Dedifferentiated amniotic fluid mesenchymal stem cell (primary cell): ENCODE measurements at regions not wholly inside any gene's neighbourhood (a gene's known extent, or its start where the extent isn't known, plus 50 kb on each side); places are given as distances from the start of the nearest gene placed in this dataset.

ENCODE experiments used
- DNase-seq: peaks from one replicate; pipeline ENCODE4 v3.0.0-alpha.2; 2016; ENCODE audit errors: extremely low spot score

DNA sequence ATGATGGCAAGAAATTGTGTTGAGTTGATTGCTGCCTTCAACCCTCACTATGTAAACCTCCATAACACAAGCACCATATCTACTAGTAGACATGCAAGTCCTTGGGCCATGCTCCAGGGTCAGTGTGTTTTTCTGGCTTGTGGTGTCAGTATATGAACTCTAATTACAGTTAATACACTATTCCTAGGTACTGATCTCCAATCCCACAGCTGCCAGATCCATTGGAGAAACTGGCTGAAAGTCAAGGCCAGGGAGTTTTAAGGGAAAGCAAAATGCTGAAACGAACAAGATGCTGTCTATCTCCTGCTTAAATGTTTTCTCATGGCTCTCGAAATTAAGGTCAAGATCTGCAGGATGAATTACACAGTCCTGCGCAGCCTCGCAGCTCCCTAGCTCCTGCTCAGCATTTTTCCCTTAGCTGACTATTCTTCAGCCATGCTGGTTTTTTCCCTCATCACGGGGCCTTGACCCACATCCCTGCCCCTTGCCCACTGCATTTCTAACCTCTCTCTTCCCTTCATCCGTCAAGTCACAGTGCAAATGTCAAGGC, 425.0 kb upstream of the ADAMTS9 start:
- no peak for DNase-seq

DNA sequence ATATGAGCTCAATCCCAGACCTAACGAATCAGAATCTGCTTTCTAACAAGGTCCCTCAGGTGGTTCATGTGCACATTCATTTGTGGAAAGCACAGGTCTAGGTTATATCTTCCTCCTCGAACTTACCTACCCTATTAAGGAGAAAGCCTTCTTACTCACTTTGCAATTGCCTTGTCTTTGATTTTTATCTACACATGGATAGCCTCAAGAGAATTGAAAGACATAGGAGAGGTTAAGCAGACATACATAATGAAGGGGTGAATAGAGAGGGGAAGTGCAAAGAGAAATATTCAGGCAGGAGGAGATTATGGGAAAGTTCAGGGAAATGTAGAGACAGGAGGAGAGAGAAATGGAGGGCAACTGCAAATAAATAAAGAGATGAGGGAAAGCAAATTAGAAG, 422.9 kb upstream of the ADAMTS9 start:
- DNase-seq, result no peak

DNA sequence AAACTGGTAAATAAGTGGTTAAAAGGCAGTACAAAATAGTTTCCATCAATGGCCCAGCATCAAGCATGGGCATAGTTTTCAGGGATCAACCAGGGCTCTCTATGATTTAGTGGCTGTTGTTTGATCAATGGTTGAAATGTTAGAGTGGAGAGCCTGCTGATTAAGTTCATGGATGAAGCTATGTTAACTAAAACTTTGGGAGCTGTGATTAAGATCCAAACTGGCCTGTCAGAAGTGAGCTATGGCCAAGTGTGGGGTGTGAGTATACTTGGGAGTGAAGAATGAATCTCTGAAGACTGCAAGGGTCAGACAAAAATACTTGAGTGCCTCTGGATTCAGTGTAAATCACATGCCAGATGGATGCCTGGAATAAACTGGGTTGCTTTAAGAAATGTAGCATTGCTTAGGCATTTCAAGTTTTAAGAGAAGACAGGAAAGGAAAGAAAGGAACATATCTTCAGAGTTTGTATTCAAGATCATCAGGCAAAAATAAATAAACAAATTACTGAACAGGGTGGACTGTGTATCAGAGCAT, 422.2 kb upstream of the ADAMTS9 start:
- DNase-seq, result no peak

DNA sequence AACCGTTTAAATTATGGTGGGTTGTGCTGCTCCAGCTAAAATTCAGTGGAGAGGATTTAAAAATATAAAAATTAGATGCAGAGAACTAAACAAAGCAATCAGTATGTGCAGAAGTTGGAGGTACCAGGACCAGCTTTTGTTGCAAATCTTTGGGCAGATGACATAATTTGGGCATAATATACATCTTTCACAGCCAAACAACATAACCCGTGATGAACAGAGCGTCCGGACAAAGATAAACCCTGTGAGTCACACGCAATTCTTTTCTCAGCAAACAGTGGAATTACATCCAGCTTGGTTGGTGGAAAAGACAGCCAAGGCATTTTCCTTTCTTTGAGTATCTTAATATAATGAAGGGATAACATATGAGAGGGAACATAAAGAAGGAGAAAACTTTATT, 419.4 kb upstream of the ADAMTS9 start:
- DNase-seq, result peak; percentile 19

DNA sequence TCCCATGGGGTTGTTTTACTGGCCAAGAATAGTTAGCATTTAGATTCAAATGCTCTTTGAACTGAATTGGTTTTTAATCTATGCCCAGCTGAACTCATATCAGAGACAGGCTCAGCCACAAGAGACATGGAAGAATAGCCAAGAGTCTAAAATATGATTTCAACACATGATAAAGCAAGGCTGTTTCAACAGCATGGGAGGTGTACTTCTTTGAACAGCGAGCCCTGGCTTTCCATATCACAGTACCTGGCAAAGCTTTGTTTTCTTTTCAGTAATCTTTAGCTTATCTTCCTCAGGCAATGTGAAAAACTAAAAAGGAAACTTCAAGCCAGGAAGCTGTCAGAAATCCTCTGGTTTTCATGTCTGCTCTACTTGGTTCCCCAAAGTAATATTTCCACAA, 413.6 kb upstream of the ADAMTS9 start:
- DNase-seq, result no peak

DNA sequence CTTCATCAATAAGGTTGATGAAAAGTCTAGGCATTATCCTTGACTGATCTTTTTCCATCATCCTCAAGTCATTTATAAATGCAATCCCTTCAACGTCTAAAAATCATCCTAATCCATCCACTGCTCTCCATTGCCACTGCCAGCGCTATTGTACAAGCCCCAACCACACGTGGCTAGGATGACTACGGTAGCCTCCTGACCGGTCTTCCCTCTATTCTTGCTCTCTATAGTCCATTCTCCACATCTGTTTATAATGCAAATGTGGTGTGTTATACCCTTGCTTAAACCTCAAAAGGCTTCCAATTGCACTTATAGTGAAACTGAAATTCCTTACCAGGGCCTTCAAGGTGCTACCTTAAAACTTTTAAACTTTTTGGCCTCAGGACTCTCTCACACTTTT, 410.6 kb upstream of the ADAMTS9 start:
- no peak for DNase-seq

DNA sequence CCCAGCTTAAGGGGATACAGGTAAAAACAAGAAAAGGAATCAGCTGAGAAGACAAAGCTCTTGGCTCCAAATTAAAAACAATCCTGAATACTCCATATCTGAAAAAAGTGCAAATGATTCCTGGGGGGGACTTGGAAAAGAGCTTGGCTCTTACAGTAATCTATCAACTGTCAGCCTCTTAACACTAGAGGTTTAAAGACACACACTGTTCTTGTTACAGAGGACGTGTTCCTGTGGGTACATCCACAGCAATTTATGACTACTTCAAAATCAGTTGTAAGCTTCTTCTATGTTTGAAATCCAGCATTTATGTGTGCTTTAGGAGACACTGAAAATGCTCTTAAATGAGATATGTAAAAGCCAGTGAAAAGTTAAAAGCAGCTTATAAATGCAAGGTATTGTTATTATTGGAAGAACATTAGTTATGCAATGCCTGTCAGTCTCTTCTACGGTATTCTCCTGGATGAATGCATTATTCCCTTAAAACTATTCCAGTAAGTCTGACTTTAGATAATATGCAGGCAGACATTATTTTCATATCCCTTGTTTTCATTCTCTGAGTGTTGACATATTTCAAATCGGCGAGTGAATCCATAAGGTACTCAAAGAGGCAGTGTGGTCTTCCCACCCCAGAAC, 408.4 kb upstream of the ADAMTS9 start:
- DNase-seq, result no peak

DNA sequence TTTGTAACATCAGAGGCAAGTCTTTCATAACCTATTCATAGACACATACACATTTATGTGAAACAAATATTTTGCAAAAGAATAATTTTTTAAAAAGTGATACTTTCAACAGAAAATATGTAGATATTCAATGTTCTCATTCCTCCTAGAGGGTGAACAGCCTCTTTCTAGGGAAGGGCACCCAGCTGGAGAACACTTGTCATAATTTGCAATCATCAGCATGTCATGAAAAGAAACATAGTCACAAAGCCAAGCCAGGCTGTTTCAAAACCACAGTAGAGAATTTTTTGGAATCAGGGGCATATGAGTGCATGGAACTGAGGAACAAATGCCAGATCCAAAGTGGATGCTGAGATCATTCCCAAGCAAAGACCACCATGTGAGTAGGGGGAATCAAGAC, 406.9 kb upstream of the ADAMTS9 start:
- no peak for DNase-seq

DNA sequence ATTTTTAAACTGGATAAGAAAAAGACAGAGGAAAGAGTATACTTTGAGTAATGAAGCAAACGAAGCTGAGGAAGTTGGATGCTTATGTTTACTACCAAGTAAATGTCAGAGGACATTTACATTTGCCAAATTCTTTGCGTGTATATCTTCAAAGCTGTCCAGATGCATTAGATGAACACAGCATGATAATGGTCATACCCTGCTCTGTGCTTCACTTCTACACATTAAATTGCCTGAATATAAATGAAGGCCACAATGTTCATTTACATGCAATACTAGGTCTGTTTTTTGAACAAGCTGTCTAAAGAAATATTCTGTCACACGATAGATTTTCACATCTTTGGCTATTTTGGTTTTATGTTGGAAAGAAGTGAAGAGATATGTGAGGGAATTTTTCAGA, 405.8 kb upstream of the ADAMTS9 start:
- DNase-seq, result no peak

DNA sequence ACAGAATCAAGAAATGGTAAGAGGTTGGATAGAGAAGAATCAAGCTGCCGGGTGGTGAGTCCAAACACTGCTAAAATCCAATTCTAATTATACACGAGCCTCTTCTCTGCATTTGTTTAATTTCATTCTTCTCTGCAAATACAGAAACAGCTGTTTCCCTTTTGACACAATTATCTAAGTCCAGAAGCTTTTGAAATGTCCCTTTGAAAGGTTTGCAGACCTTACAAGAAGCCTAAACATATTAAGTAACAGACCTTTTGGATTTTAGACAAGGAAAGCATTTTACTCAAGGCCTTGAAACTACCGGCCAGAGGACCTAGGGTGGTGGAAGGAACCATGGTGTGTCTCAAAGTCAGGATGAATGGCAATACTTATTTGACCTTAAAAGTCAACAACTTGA, 403.8 kb upstream of the ADAMTS9 start:
- DNase-seq, result no peak

DNA sequence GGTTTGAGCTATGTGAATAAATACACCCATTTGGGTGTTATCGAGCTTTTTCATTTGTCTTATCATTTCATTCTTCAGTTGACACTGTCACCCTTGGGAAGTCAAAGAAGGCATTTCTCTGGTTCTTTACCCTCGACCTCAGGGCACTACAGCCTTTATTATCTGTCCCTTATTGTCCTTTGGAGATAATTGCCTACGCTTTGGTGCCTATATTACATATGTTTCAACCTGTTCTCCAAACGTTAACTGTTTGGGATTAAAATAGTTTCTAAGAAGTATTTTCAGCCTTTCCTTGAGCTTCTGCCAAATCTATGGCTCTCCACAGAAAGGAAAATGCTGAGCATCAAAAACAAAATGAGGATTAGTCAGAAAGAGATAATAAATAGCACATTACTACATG, 395.4 kb upstream of the ADAMTS9 start:
- DNase-seq, result no peak

DNA sequence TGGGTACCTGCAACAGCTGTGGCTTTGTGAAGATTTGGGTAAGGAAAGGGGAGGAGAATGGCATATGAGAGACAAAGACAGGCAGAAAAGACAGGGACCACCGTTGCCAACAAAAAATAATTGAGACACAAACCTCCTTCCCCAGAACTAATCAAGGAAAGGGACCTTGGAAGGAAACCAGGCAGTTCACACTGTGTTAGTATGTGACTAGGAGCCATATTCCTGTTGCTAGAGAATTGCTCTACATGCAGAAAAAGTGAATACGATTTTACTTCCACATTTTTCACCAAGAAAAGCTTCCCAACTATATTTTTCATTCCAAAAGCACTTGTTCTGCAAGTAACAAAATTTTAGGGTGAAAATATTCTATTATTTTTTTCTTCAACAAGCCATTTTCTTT, 393.7 kb upstream of the ADAMTS9 start:
- DNase-seq, result no peak

DNA sequence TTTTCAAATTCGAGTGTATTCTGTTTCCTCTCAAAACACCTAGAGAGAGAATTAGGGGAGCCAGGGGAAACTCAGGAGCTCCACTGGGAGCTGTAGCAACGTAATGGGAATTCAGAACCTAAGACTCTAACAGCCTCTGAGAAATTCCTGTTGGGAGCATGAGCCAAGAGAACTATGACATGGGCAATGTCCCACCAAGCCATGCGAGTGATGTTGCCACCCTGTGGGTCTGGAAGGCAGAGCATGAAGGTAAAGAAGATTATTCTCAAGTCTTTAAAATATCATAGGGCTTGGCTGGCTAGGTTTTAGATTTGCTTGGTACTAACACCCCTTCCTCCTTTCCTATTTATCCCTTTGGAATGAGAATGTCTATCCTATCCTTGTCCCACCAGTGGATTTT, 392.6 kb upstream of the ADAMTS9 start:
- DNase-seq, result no peak

DNA sequence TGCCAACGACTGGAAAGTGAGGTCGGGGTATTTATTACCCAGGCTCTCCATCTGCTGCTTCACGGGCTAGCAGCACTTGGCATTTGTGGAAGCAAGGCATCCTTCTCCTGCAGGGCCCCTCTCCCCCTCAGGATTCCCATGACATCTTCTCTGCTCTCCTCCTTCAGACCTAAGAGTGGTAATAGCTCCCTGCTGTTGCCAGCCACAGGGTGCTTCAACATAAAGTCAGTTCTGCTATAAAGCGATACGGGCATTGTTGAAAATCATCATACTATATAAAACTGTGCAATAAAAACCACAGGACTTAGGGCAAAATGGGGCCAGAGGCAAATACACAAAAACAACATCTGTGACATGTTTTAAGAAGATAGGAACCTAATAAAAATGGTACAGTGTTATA, 391.8 kb upstream of the ADAMTS9 start:
- DNase-seq, result no peak

DNA sequence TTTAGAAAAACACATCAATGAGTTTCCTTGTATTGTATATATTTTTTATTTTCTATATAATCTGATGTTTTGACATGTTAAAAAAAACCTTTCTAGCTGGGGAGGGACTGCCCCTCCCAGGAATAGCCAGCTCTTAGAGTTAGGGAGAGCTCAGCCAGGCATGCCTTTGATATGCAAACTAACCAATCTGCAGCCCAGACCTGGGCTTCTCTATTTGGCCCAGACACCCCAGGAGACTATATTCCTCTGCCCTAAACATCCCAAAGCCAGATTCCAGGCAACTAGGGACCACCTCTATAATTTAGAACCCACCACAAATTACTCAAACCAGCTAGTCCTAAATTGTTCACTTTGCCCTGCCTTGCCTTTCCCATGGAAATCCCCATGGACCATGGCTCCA, 390.9 kb upstream of the ADAMTS9 start:
- DNase-seq, result no peak

DNA sequence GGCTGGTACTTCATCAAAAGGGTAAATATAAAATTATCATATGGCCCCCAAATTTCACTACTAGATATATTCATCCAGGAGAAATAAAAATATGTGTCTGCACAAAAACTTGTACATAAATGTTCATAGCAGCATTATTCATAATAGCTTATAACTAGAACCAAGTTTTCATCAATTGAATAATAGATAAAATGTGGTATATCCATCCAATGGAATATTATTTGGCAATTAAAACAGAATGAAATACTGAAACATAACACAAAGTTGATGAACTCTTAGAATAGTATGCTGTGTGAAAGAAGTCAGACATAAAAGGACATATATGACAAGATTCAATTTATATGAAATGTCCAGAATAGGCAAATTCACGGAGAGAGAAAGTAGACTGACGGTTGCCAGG, 389.3 kb upstream of the ADAMTS9 start:
- DNase-seq, result no peak

DNA sequence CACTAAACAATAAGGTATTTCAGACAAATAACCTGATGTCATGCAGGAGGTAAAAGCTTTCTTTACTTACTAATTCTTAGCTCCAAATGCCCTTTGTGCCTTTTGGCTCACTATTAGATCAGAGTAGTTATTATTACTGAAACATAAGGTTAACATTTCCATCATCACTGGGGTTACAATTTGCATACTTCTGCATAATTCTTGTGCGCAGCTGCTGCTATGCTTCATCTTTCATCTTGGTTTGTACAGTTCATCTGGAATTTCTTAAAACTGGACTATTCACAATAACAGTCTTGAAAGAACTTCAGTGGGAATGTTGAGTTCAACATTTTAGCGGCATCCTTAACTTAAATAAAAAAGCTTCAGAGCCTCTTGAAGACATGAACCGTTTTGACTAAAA, 383.2 kb upstream of the ADAMTS9 start:
- DNase-seq, result no peak

DNA sequence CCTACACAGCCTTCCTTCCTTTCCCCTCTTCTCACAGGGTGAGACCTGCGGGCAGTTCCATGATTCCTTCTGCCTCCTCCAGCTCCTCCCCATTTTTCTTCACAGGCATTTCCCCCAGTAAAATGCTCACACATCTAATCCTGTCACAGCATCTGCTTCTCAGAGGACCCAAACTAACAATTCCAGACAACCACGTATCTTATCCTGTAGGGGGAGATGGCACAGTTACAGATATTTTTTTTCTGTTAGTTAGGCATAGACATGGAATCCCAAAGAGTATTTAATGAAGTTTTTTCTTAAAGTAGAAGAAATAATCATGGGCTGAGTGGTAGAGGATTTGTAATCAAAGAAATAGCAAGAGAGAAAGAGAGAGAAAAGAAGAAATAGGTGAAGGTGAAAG, 373.1 kb upstream of the ADAMTS9 start:
- no peak for DNase-seq

DNA sequence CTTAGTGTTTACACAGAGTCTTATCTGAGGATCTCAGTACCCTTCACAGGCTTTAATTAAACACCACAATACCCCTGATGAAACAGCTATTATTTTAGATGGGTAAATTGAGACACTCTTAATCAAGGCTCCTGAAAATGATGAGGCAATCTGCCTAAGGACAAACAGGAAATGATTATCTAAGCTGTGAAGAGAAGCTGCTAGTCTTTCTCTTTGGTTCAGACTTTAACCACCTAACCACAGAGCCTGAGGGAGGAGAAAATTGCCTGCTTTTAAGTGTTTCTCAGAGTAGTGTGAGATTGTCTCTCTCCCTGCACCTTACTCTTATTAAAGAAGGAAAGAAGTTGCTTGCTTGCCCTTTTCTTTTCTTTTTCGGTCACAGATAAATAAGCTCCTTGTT, 364.3 kb upstream of the ADAMTS9 start:
- DNase-seq, result no peak

DNA sequence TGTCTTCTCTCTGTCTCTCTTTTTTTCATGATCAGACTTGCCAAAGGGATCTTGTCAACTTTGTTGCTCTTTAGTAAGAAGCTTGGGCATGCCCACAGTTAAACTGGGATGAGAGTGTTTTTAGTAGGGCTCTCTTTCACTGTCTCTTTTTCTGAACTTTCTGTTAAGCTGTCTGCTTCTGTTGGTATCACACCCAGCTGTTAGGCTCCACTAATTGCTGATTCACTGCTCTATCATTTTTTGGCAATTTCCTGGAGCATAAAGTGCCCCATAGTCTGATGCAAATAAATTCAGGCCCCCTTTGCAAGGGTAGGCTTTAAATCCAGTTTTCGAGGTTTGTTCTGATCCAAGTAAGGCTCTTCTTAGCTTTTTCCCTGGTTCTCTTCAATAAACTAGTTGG, 360.4 kb upstream of the ADAMTS9 start:
- DNase-seq, result no peak

DNA sequence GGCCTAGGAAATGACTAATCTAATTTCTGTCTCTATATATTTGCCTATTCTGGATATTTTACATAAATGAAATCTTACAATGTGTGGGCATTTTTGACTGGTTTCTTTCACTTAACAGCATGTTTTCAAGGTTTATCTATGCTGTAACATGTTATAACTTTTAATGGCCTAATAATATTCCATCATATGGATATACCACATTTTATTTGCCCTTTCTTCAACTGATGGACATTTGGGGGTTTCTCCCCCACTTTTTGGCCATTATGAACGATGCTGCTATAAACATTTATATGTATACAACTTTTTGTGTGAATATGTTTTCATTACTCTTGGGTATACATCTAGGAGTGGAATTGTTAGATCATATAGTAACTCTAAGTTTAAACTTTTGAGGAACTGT, 357.3 kb upstream of the ADAMTS9 start:
- DNase-seq, result no peak

DNA sequence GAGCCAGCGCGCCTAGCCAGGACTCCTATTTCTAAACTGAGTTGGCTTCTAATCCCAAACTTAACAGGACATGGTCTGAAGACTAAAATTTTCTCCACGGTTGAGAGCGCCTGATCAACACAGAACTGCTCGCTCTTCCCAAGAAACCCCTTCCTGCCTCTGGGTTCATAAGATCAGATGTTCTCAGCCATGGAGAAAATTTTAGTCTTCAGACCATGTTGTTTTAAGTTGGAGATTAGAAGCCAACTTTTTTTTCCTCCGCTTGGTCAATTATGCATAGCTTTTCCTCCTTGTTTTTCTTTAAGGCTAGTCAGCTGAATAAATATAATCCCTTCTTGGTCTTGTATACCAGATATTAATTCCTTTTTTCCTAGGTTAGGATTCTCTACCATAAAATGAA, 356.6 kb upstream of the ADAMTS9 start:
- DNase-seq, result no peak

DNA sequence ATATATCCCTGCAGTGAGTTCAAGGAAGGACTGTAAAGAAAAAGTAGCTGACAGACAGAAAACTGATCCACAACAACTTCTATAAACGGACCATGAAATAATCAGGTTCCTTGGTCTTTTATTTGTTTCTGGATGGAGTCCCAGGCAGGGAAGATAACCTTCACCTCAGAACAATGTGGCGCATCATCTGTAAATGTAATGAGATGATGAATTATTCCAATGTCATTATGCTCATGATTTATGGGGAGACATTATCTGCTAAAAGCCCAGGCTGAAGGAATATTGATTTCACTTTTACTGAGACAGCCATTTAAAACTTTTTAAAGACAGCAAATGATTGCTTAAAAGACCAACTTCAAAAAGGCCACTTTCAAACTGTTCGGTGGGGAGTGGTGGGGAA, 354.9 kb upstream of the ADAMTS9 start:
- DNase-seq, result no peak

DNA sequence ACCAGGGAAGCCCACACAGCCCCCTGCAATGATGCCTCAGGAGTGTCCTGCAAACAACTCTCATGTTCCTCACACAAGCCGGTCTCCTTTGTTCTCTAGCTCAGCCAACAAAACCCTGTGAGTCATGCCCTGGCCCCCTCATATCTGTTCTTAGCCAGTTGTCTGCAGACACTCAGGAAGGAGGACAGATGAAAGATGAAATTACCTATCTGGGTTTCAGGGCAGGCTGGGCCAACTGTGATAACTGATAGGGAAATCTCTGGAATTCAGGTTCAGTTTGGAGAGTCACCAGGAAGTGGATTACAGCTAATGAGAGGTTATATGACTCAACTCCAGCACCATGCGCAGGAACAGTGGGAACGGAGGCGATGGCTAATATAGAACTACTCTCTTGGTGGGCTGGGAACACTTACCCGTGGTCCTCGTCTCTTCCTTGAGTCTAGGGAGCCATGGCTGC, 352.0 kb upstream of the ADAMTS9 start:
- DNase-seq, result no peak
